A673 (cell line): ENCODE measurements at regions not wholly inside any gene's neighbourhood (a gene's known extent, or its start where the extent isn't known, plus 50 kb on each side); places are given as distances from the start of the nearest gene placed in this dataset.

Source experiments
- BruUV-seq: library from RNA; stranded (reverse); fragments of 400-500 nt; replicated peaks from 2 replicates; lab custom pipeline; 2021; lab: Mats Ljungman, UMichigan
- CTCF ChIA-PET: fragments of 300-600 bp; sonication (Branson Sonifier 250); formaldehyde crosslinking; loops from one replicate; lab custom pipeline; 2022; ENCODE audit warnings: antibody characterized with exemption; lab: Charles Lee
- POLR2A ChIA-PET: fragments of 300-600 bp; sonication (Branson Sonifier 250); formaldehyde crosslinking; loops from one replicate; lab custom pipeline; 2022; ENCODE audit warnings: antibody characterized with exemption; ENCODE audit not compliant: low non-redundant PET; lab: Charles Lee
- DNase-seq: peaks from one replicate; pipeline ENCODE4 v3.0.0-alpha.2; 2015; ENCODE audit warnings: low spot score
- H3K27ac ChIP-seq: fragments of 200-600 bp; sonication (generic); 2 replicates; pipeline ENCODE4 v1.5.1; 2016; ENCODE audit warnings: mixed run types, low read depth, mild to moderate bottlenecking, mixed read lengths, antibody characterized with exemption, low read length; ENCODE audit not compliant: poor library complexity, severe bottlenecking
- H3K27me3 ChIP-seq: fragments of 200-600 bp; sonication (generic); replicated peaks from 2 replicates; pipeline ENCODE4 v1.6.1; 2017; ENCODE audit warnings: mixed run types, low read depth, mild to moderate bottlenecking, mixed read lengths, antibody characterized with exemption, low read length; ENCODE audit not compliant: insufficient read depth, poor library complexity
- H3K36me3 ChIP-seq: fragments of 200-600 bp; sonication (generic); 2 replicates; pipeline ENCODE4 v1.6.1; 2016; ENCODE audit warnings: mixed run types, mild to moderate bottlenecking, mixed read lengths, antibody characterized with exemption, low read length; ENCODE audit not compliant: insufficient read depth, poor library complexity, severe bottlenecking
- H3K4me1 ChIP-seq: fragments of 200-600 bp; sonication (generic); 2 replicates; pipeline ENCODE4 v1.6.1; 2017; ENCODE audit warnings: mixed run types, mild to moderate bottlenecking, mixed read lengths, antibody characterized with exemption, low read length; ENCODE audit not compliant: insufficient read depth, poor library complexity, severe bottlenecking
- H3K4me3 ChIP-seq: fragments of 200-600 bp; sonication (generic); 2 replicates; pipeline ENCODE4 v1.5.1; 2016; ENCODE audit warnings: low read depth, mixed run types, mild to moderate bottlenecking, mixed read lengths, low read length; ENCODE audit not compliant: poor library complexity, severe bottlenecking
- H3K9me3 ChIP-seq: fragments of 200-600 bp; sonication (generic); 2 replicates; pipeline ENCODE4 v1.6.1; 2016; ENCODE audit warnings: mixed run types, low read depth, mild to moderate bottlenecking, mixed read lengths, antibody characterized with exemption, low read length; ENCODE audit not compliant: poor library complexity, severe bottlenecking
- EZH2 ChIP-seq: fragments of 200-600 bp; sonication (generic); IDR thresholded peaks from 2 replicates; pipeline ENCODE4 v1.6.1; 2017; ENCODE audit warnings: borderline replicate concordance, low read depth, mild to moderate bottlenecking, mixed read lengths, antibody characterized with exemption, low read length; ENCODE audit not compliant: poor library complexity, severe bottlenecking
- intact Hi-C: fragments of 100-400 bp; cut with micrococcal nuclease; formaldehyde crosslinking; loops from one replicate; pipeline ENCODE4 v1.10.0; 2022; ENCODE audit not compliant: unreplicated experiment
- TF ChIP-seq, protein P1 (sequence below): fragments of 300-800, 200-600 bp; sonication (generic); conservative IDR thresholded peaks from 2 replicates; pipeline ENCODE4 v1.5.1; 2017; ENCODE audit warnings: low read depth, mild to moderate bottlenecking, antibody characterized with exemption, low read length, moderate library complexity, mixed read lengths

GRCh38 chr18:68219274-68219673 is 495.6 kb downstream of the TMX3 start:
- POLR2A ChIA-PET: no interaction called here
- no peak for DNase-seq
- intact Hi-C loops: no loop called here

GRCh38 chr18:68215931-68216330 is 499.0 kb downstream of the TMX3 start:
- Histone ChIP-seq H3K4me3 (no peak overlapping the region), H3K9me3 (no peaks in the 10 kb centered on the region), H3K36me3 (no peaks in the 10 kb centered on the region), H3K4me1 (peaks cover 4% of the 10 kb centered on the region), H3K27ac (no peak overlapping the region), H3K27me3 (no peaks in the 10 kb centered on the region)
- DNase-seq: no peak
- ChIA-PET POLR2A (no interaction called here), CTCF (no interaction called here)
- no TSS peak for BruUV-seq
- no peak for TF ChIP-seq EZH2
- TF ChIP-seq, protein P1, sequence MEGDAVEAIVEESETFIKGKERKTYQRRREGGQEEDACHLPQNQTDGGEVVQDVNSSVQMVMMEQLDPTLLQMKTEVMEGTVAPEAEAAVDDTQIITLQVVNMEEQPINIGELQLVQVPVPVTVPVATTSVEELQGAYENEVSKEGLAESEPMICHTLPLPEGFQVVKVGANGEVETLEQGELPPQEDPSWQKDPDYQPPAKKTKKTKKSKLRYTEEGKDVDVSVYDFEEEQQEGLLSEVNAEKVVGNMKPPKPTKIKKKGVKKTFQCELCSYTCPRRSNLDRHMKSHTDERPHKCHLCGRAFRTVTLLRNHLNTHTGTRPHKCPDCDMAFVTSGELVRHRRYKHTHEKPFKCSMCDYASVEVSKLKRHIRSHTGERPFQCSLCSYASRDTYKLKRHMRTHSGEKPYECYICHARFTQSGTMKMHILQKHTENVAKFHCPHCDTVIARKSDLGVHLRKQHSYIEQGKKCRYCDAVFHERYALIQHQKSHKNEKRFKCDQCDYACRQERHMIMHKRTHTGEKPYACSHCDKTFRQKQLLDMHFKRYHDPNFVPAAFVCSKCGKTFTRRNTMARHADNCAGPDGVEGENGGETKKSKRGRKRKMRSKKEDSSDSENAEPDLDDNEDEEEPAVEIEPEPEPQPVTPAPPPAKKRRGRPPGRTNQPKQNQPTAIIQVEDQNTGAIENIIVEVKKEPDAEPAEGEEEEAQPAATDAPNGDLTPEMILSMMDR: no peak
- intact Hi-C loops: no loop called here

More at GRCh38 chr18:68219274-68219673, 495.6 kb downstream of the TMX3 start:
- Histone ChIP-seq H3K36me3 (no peaks in the 10 kb centered on the region), H3K9me3 (no peaks in the 10 kb centered on the region), H3K27me3 (no peaks in the 10 kb centered on the region), H3K4me3 (no peak overlapping the region), H3K27ac (no peak overlapping the region), H3K4me1 (peaks cover 15% of the 10 kb centered on the region)
- BruUV-seq: no TSS peak
- CTCF ChIA-PET: no interaction called here
- TF ChIP-seq, protein P1: no peak
- TF ChIP-seq EZH2: no peak

GRCh38 chr18:68186039-68186438 is 528.9 kb downstream of the TMX3 start:
- TF ChIP-seq, protein P1: no peak
- no peak for TF ChIP-seq EZH2
- H3K36me3 ChIP-seq: no peaks in the 10 kb centered on the region
- ChIA-PET CTCF (no interaction called here), POLR2A (no interaction called here)
- no peaks in the 10 kb centered on the region for H3K9me3 ChIP-seq
- no peaks in the 10 kb centered on the region for H3K27me3 ChIP-seq
- H3K4me1 ChIP-seq: no peaks in the 10 kb centered on the region
- no TSS peak for BruUV-seq
- no peak for DNase-seq
- no peak overlapping the region for H3K4me3 ChIP-seq
- no peak overlapping the region for H3K27ac ChIP-seq
- intact Hi-C loops: no loop called here
